OCI-LY1 (cell line): ENCODE measurements at regions not wholly inside any gene's neighbourhood (a gene's known extent, or its start where the extent isn't known, plus 50 kb on each side); places are given as distances from the start of the nearest gene placed in this dataset.

Experiments used
- H2AFZ ChIP-seq: fragments of 200-600 bp; sonication (generic), shearing (Covaris generic); 2 replicates; pipeline ENCODE4 v1.6.0; 2014; ENCODE audit warnings: antibody characterized with exemption, mild to moderate bottlenecking, low read length
- H3F3A ChIP-seq: fragments of 200-600 bp; sonication (generic), shearing (Covaris generic); 2 replicates; pipeline ENCODE4 v1.6.0; 2014; ENCODE audit warnings: mild to moderate bottlenecking, antibody characterized with exemption, low read length, moderate library complexity; ENCODE audit not compliant: insufficient read depth
- H3K27ac ChIP-seq: fragments of 200-600 bp; sonication (generic); 2 replicates; pipeline ENCODE4 v1.5.1; 2014; ENCODE audit warnings: low read length, mixed run types, mild to moderate bottlenecking, low read depth; ENCODE audit not compliant: poor library complexity, severe bottlenecking
- H3K27me3 ChIP-seq: fragments of 200-600 bp; sonication (generic); 2 replicates; pipeline ENCODE4 v1.6.0; 2014; ENCODE audit warnings: antibody characterized with exemption, mild to moderate bottlenecking, low read length, moderate library complexity; ENCODE audit not compliant: insufficient read depth
- H3K36me3 ChIP-seq: fragments of 200-600 bp; sonication (generic); 2 replicates; pipeline ENCODE4 v1.6.1; 2014; ENCODE audit warnings: mild to moderate bottlenecking, antibody characterized with exemption, low read length, moderate library complexity, mixed read lengths; ENCODE audit not compliant: insufficient read depth
- H3K4me1 ChIP-seq: fragments of 200-600 bp; sonication (generic); 2 replicates; pipeline ENCODE4 v1.5.1; 2014; ENCODE audit warnings: mild to moderate bottlenecking, low read length, moderate library complexity; ENCODE audit not compliant: insufficient read depth, severe bottlenecking
- H3K4me2 ChIP-seq: fragments of 200-600 bp; sonication (generic), shearing (Covaris generic); 2 replicates; pipeline ENCODE4 v1.6.1; 2014; ENCODE audit warnings: low read length
- H3K4me3 ChIP-seq: fragments of 200-600 bp; sonication (generic); 2 replicates; pipeline ENCODE4 v1.5.1; 2014; ENCODE audit warnings: low read length, low read depth, mild to moderate bottlenecking, mixed read lengths; ENCODE audit not compliant: poor library complexity, severe bottlenecking
- H3K79me2 ChIP-seq: fragments of 200-600 bp; shearing (Covaris generic); 2 replicates; pipeline ENCODE4 v1.6.1; 2016; ENCODE audit warnings: mixed run types, low read length, mixed read lengths; ENCODE audit not compliant: insufficient read depth
- H3K9ac ChIP-seq: fragments of 200-600 bp; sonication (generic), shearing (Covaris generic); 2 replicates; pipeline ENCODE4 v1.6.1; 2014; ENCODE audit warnings: mild to moderate bottlenecking, low read length, mixed read lengths
- H3K9me2 ChIP-seq: fragments of 200-600 bp; sonication (generic), shearing (Covaris generic); 2 replicates; pipeline ENCODE4 v1.6.1; 2014; ENCODE audit warnings: low read depth, mild to moderate bottlenecking, low read length, mixed read lengths
- H3K9me3 ChIP-seq: fragments of 200-600 bp; shearing (Covaris generic); 2 replicates; pipeline ENCODE4 v1.6.1; 2014; ENCODE audit warnings: low read length, mixed read lengths
- H4K20me1 ChIP-seq: fragments of 200-600 bp; sonication (generic), shearing (Covaris generic); 2 replicates; pipeline ENCODE4 v1.6.0; 2016; ENCODE audit warnings: mild to moderate bottlenecking, low read length; ENCODE audit not compliant: insufficient read depth
- EZH2 ChIP-seq: fragments of 200-600 bp; sonication (generic), shearing (Covaris generic); IDR thresholded peaks from 2 replicates; pipeline ENCODE4 v1.8.0; 2017; ENCODE audit warnings: borderline replicate concordance, mixed run types, mild to moderate bottlenecking, antibody characterized with exemption, low read length, moderate library complexity, mixed read lengths
- TF ChIP-seq, protein P1 (sequence below): fragments of 200-600 bp; sonication (generic), shearing (Covaris generic); IDR thresholded peaks from 2 replicates; pipeline ENCODE4 v1.5.1; 2017; ENCODE audit warnings: mild to moderate bottlenecking, antibody characterized with exemption, low read length, moderate library complexity, mixed read lengths

DNA sequence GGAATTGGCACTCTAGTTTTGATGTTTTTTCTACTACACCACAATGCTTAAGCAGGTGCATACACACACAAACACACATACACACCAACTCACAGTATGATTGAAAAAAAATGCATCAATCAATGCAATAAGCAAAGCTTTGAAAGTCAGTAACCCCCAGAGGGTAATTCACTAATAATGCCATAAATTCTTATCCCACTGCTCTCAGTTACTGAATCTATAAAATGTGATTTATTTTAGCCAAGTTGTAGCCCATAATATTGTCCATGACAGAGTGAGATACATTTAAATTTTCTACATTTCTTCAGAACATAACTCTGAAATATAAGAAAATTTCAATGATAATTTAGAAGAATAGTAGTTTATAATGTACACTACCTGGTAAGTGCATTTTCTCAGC, 87.9 kb downstream of the LIG4 start:
- Histone ChIP-seq H3K27ac (no peak overlapping the region), H3K4me3 (no peak overlapping the region)
- TF ChIP-seq EZH2, result no peak
- TF ChIP-seq, protein P1, sequence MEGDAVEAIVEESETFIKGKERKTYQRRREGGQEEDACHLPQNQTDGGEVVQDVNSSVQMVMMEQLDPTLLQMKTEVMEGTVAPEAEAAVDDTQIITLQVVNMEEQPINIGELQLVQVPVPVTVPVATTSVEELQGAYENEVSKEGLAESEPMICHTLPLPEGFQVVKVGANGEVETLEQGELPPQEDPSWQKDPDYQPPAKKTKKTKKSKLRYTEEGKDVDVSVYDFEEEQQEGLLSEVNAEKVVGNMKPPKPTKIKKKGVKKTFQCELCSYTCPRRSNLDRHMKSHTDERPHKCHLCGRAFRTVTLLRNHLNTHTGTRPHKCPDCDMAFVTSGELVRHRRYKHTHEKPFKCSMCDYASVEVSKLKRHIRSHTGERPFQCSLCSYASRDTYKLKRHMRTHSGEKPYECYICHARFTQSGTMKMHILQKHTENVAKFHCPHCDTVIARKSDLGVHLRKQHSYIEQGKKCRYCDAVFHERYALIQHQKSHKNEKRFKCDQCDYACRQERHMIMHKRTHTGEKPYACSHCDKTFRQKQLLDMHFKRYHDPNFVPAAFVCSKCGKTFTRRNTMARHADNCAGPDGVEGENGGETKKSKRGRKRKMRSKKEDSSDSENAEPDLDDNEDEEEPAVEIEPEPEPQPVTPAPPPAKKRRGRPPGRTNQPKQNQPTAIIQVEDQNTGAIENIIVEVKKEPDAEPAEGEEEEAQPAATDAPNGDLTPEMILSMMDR, result no peak

DNA sequence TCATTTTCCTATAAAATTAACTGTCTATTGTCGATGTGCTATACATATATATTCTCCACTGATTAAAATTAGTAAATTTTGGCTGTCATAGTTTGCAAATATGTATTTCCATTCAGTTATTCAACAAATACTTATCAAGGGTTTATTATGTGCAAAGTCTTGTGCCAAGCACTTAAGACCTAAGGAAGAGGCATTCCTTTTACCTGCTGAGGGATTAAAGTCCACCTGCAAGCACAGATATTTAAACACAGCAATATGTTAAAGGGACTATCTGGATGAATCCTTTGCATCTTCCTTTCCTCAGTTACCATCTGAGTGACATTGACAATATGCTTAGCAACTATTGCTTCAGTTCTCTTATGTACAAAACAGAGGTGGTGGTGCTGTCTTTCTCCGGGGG, 89.3 kb downstream of the LIG4 start:
- Histone ChIP-seq H4K20me1 (no peaks in the 10 kb centered on the region), H3K27me3 (no peaks in the 10 kb centered on the region), H2AFZ (no peak overlapping the region), H3K79me2 (no peaks in the 10 kb centered on the region), H3K27ac (no peak overlapping the region), H3K9me3 (no peaks in the 10 kb centered on the region), H3F3A (no peaks in the 10 kb centered on the region), H3K36me3 (no peaks in the 10 kb centered on the region), H3K4me1 (no peaks in the 10 kb centered on the region), H3K4me2 (no peak overlapping the region), H3K9ac (no peak overlapping the region), H3K9me2 (no peaks in the 10 kb centered on the region), H3K4me3 (no peak overlapping the region)
- TF ChIP-seq EZH2, result no peak
- TF ChIP-seq, protein P1, result no peak

More for the DNA sequence above, 87.9 kb downstream of the LIG4 start:
- H3K4me2 ChIP-seq, result no peak overlapping the region
- no peaks in the 10 kb centered on the region for H3K4me1 ChIP-seq
- H3K27me3 ChIP-seq, result no peaks in the 10 kb centered on the region
- no peaks in the 10 kb centered on the region for H4K20me1 ChIP-seq
- H3K9me3 ChIP-seq, result no peaks in the 10 kb centered on the region
- no peak overlapping the region for H3K9ac ChIP-seq
- no peaks in the 10 kb centered on the region for H3F3A ChIP-seq
- H3K9me2 ChIP-seq, result no peaks in the 10 kb centered on the region
- no peak overlapping the region for H2AFZ ChIP-seq
- no peaks in the 10 kb centered on the region for H3K36me3 ChIP-seq
- no peaks in the 10 kb centered on the region for H3K79me2 ChIP-seq

- no peaks in the 10 kb centered on the region; the same call in 1 of the 2 replicates for H3K9me2 ChIP-seq
- TF ChIP-seq EZH2, result no peak
- TF ChIP-seq, protein P1, result no peak
- no peaks in the 10 kb centered on the region for H4K20me1 ChIP-seq
- H3K4me2 ChIP-seq, result no peak overlapping the region
- H3K27me3 ChIP-seq, result no peaks in the 10 kb centered on the region
- no peak overlapping the region for H3K4me3 ChIP-seq
- no peaks in the 10 kb centered on the region for H3K79me2 ChIP-seq
- no peak overlapping the region for H3K9ac ChIP-seq
- no peaks in the 10 kb centered on the region for H3F3A ChIP-seq
- H3K27ac ChIP-seq, result no peak overlapping the region
- H2AFZ ChIP-seq, result no peak overlapping the region
- no peaks in the 10 kb centered on the region for H3K9me3 ChIP-seq
- H3K4me1 ChIP-seq, result no peaks in the 10 kb centered on the region
- no peaks in the 10 kb centered on the region for H3K36me3 ChIP-seq
Observed at GRCh38 chr13:108121406-108121805, 93.9 kb downstream of the LIG4 start.
